GM19193 (cell line): ENCODE measurements at regions not wholly inside any gene's neighbourhood (a gene's known extent, or its start where the extent isn't known, plus 50 kb on each side); places are given as distances from the start of the nearest gene placed in this dataset.

ENCODE experiments used
- POLR2A ChIP-seq: IDR thresholded peaks from 4 replicates; pipeline ENCODE4 v1.6.1; 2011; ENCODE audit not compliant: insufficient read depth, insufficient read length; ENCODE audit errors: extremely low read depth

DNA sequence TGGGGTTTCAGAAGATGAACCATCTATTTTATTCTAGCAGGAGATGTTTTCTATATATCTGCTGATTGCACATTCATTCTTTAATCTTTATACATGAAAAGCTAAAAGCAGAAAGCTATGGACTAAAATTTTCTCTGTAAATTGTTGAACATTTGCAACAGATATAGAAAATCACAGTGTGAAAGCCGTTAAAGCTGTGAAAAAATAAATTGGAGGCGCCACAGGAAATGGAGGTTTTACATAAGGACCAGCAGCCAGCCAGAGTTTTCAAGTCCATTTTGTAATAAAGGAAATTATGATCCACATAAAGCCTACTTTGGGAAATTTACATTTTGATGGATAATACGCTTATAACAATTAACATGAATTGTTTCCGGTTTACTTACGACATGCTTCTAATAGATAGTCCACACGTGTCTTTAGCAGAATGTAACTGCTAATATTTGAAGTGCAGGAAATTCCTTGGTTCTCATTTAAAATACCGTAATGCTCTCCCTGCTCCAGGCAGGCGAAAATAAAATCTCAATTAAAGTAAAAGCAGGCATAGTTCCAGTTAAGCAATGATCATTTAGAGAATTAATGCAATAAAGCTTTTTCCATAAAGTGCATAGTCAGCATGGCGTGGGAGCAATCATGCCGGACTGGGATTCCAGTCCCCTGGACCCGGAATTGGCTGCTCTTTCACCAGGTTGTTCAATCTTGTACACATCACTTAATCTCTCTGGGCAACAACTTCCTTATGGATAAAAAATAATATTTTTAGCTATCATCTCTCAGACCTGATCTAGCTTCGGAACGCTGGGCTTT is 445.4 kb downstream of the ZNF608 start:
- no peak for TF ChIP-seq POLR2A

DNA sequence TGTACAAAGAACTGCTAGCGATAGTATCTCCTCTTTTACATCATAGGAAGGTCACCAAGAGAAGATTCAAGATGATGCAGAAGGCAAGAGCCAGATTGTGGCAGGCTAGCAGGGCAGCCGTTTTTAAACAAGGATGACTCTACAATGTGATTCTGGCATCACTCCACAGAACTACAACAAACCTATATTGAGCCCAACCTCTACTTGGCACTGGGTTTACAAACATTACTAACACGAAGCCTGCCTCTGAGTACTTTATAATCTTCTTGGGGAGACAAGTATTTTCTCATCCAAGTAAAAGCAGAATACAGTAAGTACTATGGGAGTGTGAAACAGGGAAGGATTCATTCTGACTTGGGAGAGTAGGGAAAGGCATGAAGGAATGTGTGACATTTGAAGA is 448.6 kb downstream of the ZNF608 start:
- TF ChIP-seq POLR2A = no peak

DNA sequence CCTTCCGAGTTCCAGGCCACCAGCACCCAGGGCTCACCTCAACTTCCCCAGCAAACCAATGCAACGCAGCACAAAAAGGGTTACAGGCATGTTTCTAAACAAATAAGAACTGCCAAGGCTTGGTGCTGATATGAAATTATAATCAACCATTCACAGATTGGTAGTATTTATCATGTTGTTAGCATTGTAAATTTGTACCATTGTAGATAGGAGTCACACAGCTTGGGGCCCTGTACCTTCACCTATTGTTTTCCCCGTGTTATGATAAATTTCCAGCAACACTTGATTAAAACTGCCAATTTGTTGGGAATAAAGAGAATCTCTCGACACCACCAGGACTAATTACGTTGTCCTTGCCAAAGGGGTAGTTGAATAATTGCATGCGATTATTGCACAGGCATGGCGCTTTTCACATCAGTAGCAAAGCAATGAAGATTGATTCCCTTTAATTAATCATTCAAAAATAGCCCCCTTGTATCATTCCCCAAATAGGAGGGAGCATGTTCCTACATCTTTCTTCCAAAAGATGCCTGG is 454.1 kb downstream of the ZNF608 start:
- TF ChIP-seq POLR2A = no peak

DNA sequence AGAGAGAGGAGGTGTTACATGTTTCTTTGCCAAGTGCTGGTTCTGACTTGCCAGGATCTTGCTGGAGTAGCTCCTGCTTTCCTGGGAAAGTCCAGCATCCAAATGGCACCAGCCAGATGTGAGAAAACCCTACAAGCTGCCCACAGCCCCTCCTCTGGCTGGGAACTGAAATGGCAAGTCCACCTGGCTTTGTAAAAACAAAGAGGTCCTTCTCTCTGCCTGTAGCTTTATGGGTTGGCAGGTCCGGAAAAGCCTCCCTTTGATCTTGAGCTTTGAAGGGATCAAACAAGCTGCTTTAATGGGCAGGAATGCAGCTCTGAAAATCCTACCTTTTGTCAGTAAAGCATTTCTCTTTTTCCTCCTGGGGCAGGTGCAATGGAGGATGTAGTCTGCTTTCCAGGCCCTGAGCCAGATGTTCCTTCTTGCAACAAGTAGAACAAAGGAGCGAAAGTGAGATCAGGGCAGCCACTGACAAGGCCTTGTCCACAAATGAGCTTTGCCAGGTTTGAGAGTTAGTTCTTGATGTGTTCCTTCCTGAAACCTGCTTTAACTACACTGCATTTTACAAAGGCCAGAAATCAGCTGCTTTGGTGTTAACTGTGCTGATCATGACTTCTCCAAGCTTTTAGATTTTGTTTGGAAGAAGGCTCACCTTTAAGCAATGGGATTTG is 456.7 kb downstream of the ZNF608 start:
- TF ChIP-seq POLR2A = no peak

DNA sequence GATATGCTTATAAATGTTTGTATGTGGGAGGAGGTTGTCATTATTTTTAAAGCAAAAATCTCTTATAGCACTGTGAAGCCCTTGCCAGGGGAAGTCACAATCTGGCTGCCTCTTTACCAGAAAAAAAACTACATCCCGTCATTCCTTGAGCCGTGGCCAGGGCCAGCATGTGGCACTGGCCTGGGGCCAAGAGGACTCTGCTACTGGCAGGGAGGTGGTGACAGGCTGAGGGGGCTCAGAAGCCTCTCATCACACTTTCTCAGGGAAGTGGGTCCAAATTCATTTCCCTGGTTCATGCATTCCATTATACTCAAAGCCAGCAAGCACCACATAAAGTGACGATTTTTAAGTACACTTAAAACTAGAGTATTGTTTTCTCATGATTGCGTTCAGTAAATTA is 457.3 kb downstream of the ZNF608 start:
- TF ChIP-seq POLR2A = no peak

DNA sequence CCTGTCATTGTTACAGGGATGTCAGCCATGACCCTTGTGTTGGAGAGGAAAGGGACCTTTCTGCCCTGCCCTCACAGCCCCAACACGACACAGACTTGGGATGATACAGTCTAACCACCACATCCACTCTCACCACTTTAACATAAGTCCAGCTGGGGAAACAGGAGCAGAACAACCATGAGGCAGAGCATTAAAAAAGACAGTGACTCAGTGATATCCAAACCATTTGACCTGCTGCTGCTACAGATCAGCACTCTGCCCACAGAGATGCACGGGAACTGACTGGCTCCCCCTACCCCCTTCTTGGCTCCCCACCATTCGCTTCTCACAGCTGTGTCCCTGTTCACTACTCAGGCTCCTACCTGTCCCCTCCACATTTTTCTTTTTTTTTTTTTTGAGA is 458.6 kb downstream of the ZNF608 start:
- TF ChIP-seq POLR2A = no peak

DNA sequence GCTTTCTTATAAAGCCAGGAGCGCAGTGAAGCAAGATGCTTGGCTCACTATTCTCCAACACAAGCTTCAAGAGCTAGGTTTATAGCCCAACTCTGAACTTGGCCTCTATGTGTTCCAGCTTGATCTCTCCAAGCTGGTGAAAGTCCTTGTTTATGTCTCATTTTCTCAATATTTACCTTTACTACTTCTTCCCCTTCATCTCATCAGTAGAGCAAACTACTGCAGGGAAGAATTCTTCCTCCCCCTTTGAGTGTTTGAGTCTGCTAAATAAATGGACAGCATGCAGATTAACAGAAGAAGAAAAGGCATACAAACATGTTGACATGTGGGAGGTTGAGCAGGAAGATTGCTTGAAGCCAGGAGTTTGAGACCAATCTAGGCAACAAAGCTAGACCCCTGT is 460.7 kb downstream of the ZNF608 start:
- no peak for TF ChIP-seq POLR2A

DNA sequence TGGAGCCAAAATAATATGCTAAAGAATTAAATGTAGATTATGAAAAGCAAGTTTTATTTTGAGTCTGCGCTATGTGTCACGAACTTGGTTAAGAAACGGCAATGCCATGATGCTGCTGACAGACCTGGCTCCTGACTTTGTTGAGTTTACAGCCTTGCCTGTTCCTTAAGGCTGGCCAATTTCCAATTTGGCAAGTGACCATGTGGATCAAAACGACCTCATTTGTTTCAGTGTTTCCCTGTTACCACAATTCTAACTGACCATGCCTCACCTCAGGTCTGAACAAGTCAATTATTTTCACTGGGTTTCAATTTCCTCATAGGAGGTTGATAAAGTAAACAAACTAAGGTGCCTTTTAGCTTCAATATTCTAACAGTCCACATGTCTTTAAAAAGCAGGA is 461.4 kb downstream of the ZNF608 start:
- TF ChIP-seq POLR2A = no peak

DNA sequence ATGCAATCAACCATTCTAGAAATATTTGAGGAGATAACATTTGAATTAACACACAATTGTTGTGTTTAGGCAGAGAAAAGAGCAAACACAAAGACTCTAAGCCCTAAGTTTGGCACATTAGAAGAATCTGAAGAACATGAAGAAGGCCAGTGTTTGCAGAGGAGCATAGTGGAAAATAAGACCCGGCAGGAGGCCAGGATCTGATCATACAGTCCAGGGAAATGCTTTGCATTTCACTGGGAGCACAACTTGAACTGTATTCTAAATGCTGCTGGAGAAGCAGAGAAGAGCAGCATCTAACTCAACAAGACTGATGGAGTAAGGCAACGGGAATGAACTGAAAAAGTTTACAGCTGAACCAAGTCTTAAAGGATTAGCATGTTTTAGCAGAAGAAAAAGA is 463.4 kb downstream of the ZNF608 start:
- TF ChIP-seq POLR2A = no peak

DNA sequence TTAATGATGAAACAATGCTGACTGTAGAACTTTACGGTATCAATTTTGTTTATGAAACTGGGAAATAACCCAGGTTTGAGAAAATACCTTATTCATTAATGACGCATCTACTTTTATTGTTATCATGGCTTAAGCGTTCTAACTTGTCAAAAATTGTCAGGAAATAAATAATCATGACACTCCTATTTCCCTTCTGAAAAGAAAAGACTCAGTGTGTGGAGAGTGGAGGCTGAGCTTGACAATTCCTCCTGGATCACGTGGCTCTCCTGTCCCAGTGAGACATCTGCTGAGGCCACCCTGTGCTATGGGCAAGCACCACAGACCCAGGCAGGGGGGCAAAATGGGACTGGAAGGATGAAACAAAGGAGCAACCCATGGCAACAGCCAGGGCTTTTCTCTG is 466.4 kb downstream of the ZNF608 start:
- no peak for TF ChIP-seq POLR2A

DNA sequence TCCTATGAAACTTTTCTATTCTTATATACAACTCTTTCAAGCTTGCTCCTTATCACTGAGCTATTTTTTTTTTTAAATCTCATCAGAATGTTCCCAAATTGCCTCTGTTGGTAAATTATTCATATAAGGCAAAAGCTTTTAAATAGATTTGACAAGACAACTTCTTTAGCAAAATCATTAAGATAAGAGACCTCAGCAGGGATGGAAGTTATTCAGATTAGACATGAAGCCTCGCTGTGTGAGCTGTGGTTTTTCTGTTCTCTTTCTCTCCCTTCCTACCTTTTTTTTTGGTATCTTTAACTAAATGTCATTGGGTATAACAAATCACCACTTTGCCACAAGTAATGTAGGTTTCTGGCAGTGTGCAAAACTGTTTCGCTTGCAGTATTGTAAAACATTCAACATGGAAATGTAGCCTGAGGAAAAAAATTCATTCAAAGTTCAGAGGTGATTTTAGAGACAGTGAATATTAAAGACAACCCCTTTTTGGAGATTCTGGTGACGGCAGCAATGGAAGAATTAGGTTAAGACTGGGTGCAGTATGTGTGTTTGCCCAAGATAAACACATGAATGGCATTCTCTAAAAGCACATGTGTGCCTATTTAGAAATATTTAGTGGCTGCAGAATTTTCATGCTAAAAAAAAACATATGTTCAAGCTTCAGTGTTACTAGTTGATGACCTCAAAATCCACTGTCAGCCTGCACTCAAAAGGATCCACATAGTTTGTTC is 467.1 kb downstream of the ZNF608 start:
- TF ChIP-seq POLR2A = no peak

DNA sequence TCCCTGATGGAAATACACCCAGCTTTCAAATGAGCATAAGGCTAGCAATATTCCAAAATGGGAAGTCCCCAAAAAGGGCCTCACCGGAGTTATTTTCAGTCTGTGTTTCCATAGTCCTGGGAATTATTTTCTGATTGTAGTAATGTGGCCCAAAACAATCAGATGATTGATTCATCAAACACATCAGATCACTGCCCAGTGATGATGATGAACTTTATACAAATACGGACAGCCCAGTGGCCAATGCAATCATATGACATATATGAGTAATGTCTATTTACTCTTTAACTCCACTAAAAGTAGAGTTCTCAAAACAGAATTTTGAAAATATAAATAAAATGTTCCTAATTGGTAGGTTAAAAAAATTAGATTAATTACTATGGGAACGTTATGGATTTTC is 467.8 kb downstream of the ZNF608 start:
- no peak for TF ChIP-seq POLR2A

DNA sequence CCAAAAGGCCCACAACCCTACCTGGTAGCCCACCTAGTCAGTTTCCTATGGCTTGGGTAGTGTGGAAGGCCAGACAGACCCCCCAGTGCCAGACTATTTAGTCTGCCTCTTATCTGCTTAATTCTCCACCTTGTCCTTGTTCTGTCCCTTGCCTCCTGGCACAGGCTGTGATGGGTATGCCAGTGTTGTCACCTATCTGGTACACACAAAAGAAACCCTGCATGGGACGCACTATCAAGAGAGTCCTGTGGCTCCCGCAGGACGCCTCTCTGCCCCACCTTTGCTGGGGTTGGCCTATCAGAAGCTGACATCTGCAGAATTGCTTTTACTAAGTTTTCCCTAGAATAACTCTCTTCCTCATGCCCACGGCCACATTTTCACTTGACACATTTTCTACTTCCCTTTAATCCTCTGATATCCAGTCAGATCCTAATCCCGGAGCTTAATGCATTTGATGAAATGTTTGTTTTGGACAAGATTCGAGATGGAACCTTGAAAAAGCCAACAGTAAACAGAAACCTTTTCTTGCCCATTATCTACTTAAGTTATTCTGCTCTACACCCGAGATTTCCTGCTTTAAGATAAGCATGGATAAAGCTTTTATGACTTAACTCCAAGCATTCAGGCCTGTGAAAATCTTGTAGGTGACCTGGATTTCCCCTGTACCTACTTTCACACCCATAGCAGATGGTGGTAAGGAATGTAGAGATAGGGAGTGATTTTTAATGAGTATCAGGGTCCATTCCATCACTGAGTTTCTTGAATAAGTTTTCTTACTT is 468.5 kb downstream of the ZNF608 start:
- TF ChIP-seq POLR2A = no peak

DNA sequence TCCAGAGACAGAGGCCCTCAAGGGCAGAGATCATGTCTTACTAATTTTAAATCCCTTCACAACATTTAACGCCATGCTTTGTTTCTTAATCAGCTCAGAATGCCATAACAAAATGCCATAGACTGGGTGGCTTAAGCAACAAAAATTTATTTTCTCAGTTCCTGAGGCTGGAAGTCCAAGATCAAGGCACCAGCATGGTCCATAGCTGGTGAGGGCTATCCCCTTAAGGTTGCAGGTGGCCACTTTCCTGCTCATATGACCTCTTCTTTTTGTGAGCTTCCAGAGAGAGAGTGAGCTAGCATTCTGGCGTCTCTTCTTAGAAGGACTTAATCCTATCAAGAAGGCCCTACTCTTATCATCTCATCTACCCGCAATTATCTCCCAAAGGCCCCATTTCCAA is 470.3 kb downstream of the ZNF608 start:
- no peak for TF ChIP-seq POLR2A

DNA sequence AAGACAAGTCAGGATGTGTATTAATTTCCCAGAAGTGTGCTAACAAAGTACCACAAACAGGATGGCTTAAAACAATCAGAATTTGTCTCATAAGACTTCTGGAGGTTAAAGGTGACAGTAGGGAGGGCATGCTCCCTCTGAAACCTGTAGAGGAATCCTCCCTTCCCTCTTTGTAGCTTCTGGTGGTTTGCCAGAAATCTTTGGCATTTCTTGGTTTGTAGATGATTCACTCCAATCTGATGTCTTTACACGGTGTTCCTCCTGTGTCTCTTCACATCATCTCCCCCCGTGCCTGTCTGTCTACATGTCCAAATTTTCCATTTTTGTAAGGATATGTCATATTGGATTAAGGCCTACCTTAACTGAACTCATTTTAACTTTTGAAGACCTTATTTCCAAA is 471.5 kb downstream of the ZNF608 start:
- TF ChIP-seq POLR2A = no peak
